Retinal pigment epithelial cell (primary cell): ENCODE measurements at regions not wholly inside any gene's neighbourhood (a gene's known extent, or its start where the extent isn't known, plus 50 kb on each side); places are given as distances from the start of the nearest gene placed in this dataset.

Experiments
- DNase-seq: peaks from one replicate; pipeline ENCODE4 v3.0.0-alpha.2; 2010; ENCODE audit warnings: low read depth
- H3K4me3 ChIP-seq: 2 replicates; pipeline ENCODE4 v1.5.1; 2011; ENCODE audit warnings: mild to moderate bottlenecking, low read length, control low read depth, moderate library complexity
- CTCF ChIP-seq: conservative IDR thresholded peaks from 2 replicates; pipeline ENCODE4 v1.5.1; 2011; ENCODE audit warnings: low read depth, low read length, control low read depth, inconsistent platforms

GRCh38 chr5:28926422-28926821 is 1888.0 kb upstream of the CDH9 start:
- DNase-seq = no peak
- no peak overlapping the region for H3K4me3 ChIP-seq
- TF ChIP-seq CTCF = no peak

GRCh38 chr5:28917631-28918030 is 1879.2 kb upstream of the CDH9 start:
- TF ChIP-seq CTCF = no peak
- no peak for DNase-seq
- no peak overlapping the region for H3K4me3 ChIP-seq

GRCh38 chr5:28914297-28914696 is 1875.9 kb upstream of the CDH9 start:
- no peak for TF ChIP-seq CTCF
- no peak overlapping the region for H3K4me3 ChIP-seq
- DNase-seq = no peak

DNA sequence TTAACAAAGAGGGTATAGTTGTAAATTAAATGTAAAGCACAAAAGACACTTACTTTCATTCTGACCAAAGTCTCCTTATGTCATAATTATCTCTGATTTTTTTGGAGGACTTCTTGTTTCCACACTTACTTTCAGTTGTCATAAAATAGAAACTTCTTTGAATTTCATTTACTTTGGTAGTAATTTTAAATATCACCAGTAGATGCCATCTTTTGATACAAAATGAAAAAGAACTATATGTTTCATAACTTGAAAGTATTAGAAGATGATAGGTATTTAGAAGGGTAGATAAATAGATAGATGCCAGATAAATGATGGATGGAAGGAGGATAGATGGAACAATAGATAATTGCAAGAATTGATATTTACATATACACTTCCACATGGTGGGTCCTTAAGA is 1865.3 kb upstream of the CDH9 start:
- DNase-seq = no peak
- no peak for TF ChIP-seq CTCF
- H3K4me3 ChIP-seq = no peak overlapping the region

DNA sequence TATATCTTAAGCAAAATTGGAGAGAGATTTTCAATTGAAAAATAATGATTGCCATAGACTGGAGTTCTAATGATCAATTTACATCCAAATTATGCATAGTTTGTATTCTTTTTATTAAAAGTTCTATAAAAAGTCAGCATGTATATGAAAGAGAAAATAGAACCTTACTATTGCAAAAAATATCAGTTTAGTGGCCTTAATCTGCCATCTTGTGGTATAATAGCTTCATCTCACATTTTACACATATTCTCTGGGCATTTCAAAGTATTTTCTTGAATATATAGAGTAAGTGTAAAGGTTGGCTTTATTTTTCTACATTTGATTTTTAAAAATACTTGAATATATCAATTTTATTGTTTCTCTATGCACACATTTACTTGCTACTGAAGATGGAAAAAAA is 1858.6 kb upstream of the CDH9 start:
- no peak overlapping the region for H3K4me3 ChIP-seq
- peak; percentile 17 for TF ChIP-seq CTCF
- peak; percentile 2 for DNase-seq

DNA sequence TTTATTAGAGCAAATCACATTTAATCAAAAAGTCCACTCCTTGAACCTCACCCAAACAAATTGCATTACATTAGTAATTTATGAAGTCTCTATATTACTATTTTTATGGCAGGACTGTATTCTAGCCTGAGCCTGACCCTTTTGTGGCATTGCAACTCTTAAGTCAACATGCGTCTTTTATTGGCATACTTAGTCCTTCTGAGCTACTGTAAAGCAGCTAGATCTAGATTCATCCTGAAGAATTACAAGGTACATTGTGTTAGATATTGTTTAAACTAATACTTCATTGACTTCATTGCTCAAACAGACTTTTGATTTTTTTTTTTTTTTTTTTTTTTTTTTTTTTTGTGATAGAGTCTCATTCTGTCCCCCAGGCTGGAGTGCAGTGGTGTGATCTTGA is 1842.5 kb upstream of the CDH9 start:
- DNase-seq = no peak
- H3K4me3 ChIP-seq = no peak overlapping the region
- no peak for TF ChIP-seq CTCF

GRCh38 chr5:28877050-28877449 is 1838.7 kb upstream of the CDH9 start:
- no peak for TF ChIP-seq CTCF
- no peak overlapping the region for H3K4me3 ChIP-seq
- DNase-seq = no peak
